GM13976 (cell line): ENCODE measurements at regions not wholly inside any gene's neighbourhood (a gene's known extent, or its start where the extent isn't known, plus 50 kb on each side); places are given as distances from the start of the nearest gene placed in this dataset.

Experiments
- DNase-seq: peaks from one replicate; pipeline ENCODE4 v3.0.0; 2012; ENCODE audit warnings: low spot score
- in situ Hi-C: fragments of 300-500 bp; cut with MboI; formaldehyde crosslinking; loops from one replicate; pipeline ENCODE4 v1.12.0; 2022; ENCODE audit warnings: low sequenced_read_pairs, mixed read lengths, inconsistent platforms; ENCODE audit not compliant: unreplicated experiment
- TF ChIP-seq, protein P1 (sequence below): IDR thresholded peaks from 2 replicates; pipeline ENCODE4 v1.5.1; 2012; ENCODE audit warnings: borderline replicate concordance, mild to moderate bottlenecking; ENCODE audit not compliant: insufficient read depth; ENCODE audit errors: extremely low read depth, missing control alignments, control extremely low read depth

DNA sequence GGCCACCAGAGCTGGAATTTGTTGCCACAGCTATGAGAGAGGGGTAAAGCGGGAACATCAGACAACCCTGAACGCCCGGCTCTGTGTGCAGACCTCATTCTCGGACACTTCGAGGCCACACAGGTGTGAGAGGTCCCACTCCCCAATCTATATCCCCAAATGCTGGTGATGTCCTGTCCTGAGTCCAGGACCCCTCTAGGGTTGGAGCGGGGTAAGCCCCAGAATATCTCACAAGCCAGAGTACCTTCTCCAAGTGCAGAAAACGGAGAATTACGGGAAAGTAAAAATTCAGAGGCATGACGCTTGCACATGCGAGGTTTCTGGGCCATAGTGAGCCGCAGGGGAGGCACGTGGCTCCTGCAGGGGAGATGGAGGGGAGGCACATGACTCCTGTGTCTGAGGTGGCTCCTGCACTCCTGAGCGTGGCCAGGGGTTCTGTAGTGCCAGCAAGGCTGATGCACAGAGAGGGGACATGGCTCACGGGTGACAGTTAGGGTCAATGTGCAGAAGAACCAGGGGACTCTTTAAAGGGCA is 248.0 kb downstream of the RBFOX3 start:
- in situ Hi-C loops: no loop called here
- DNase-seq: no peak
- TF ChIP-seq, protein P1, sequence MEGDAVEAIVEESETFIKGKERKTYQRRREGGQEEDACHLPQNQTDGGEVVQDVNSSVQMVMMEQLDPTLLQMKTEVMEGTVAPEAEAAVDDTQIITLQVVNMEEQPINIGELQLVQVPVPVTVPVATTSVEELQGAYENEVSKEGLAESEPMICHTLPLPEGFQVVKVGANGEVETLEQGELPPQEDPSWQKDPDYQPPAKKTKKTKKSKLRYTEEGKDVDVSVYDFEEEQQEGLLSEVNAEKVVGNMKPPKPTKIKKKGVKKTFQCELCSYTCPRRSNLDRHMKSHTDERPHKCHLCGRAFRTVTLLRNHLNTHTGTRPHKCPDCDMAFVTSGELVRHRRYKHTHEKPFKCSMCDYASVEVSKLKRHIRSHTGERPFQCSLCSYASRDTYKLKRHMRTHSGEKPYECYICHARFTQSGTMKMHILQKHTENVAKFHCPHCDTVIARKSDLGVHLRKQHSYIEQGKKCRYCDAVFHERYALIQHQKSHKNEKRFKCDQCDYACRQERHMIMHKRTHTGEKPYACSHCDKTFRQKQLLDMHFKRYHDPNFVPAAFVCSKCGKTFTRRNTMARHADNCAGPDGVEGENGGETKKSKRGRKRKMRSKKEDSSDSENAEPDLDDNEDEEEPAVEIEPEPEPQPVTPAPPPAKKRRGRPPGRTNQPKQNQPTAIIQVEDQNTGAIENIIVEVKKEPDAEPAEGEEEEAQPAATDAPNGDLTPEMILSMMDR: no peak

DNA sequence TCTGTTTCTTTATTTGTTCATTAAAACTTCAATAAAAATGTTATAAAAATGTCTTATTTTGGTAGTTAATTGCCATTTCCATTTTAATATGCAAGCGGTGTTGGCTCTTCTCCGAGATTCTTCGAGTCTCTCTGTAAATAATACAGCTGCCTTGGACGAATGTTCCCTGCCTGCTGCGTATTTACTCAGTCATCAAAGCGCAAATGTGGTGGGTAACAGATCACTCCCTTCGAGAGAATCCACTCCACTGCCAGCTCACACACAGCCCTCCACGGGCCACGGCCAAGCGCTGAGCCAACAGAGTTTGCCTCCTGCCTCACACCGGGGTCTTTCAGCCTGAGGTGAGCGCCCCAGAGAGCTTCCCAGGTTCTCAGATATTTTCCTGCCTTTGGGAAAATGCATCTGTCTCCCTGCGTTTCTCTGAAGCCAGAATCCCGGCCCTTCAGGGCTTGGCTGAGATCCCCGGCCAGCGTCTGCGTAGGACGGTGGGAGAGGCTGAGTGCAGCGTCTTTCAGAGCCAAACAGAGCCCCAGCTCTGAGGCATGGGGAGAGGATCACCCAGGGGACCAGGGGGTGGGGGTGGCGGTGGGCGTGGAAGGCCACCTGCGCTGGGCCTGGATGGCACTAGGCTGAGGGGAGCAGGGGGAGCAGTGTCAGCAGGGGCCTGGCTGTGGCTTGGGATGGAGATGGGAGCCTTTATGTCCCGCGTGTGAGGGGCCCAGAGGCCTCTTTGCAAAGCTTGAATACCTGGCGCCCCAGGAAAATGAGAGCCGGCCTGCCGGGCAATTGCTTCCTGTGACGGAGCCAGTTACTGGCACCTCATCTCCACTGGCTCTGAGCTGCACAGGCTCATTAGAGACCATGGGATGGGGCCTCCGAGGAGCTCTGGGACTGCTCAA is 248.7 kb downstream of the RBFOX3 start:
- TF ChIP-seq, protein P1: no peak
- DNase-seq: no peak
- in situ Hi-C loops: no loop called here

DNA sequence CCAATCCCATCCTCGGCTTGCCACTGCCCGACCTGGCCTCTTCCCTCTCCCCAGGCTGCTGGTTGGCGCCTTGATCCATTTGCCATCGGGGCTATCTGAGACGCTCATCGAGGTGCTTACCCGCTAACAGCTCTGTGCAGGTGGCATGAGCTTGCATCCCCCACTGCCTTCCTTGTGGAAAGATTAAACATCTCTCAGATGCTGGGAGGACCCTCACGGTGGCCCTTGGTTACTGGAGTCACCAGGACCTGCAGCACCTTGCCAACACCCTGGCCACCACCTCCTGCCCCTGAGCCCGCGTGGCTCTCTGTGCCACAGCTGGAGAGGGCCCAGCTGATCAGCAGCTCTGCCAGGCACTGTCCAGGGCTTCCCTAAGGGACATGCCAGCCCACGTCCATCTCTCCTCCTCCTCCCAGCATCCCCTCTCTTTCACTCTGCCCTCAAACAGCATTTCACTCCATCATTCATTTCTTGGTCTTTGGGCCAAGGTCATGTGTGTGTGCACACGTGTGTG is 249.6 kb downstream of the RBFOX3 start:
- TF ChIP-seq, protein P1: no peak
- in situ Hi-C loops: no loop called here

DNA sequence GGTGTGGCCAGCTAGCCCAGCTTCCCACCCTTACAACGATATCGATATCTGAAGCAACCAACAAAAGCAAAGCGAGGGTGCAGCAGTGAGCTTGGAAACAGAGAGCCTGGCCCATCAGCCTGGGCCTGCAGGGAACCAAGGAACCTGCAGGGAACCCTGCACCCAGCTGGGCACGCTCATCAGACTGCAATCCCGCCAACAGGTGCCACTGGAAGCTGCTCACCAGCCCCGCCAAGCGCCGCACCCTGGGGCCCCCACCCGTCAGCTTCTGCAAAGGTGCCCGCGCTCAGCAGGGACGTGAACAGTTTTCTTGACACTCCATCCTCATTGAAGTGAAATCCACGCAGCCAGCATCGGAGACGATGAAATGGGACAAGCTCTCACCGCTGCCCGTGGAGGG is 250.7 kb downstream of the RBFOX3 start:
- TF ChIP-seq, protein P1: no peak
- no peak for DNase-seq
- in situ Hi-C loops: no loop called here

More for the DNA sequence above, 249.6 kb downstream of the RBFOX3 start:
- no peak for DNase-seq

DNA sequence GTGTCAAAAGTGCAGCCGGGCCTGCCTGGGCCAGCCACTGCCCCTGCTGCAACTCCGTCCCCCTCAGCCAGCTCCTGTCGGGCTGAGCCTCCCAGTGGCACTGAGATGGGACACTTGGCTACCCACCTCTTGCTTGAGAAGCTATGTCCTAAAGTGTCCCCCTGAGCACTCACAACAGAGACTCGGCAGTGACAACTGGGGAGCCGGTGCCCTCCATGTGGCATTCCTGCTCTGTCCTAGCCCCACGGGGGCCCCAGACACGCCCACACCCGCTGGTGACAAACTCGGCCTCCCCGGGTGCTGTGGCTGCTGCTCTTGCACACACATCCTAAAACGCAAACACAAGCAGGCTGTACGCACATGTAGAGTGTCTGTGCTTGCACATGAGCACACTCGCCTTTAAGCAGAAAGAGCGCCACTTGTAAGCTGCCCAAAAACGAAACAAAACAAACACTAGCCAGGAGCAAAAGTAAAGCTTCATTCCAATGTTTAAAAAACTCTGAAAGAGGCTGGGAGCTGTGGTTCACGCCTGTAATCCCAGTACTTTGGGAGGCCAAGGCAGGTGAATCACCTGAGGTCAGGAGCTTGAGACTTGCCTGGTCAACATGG is 253.9 kb downstream of the RBFOX3 start:
- TF ChIP-seq, protein P1: no peak
- DNase-seq: no peak
- in situ Hi-C loops: no loop called here

DNA sequence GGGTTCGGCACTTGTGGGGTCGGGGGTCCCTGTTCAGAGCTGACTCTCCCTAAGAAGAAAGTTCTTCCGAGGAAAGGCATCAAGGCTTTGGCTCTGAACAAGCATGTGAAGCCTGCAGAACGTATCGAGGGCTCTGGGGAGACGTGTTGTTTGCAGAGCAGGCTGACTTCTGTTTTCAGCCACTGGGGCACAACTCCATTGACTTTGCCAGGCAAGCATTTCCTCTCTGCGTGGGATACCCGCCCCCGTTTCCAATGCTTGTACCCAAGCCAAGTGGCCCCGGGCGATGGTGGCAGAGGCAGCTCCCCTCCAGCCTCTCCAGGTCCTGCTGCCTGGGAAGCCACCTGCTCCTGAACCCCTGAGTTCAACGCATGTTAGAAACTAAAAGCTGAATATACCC is 255.7 kb downstream of the RBFOX3 start:
- TF ChIP-seq, protein P1: no peak
- no peak for DNase-seq
- in situ Hi-C loops: no loop called here
